ENCODE measurements at regions not wholly inside any gene's neighbourhood (a gene's known extent, or its start where the extent isn't known, plus 50 kb on each side); places are given as distances from the start of the nearest gene placed in this dataset.

GRCh38 chr2:234665304-234665703 is 168.4 kb upstream of the ARL4C start:
- H3K9me3 Mint-ChIP-seq, result peaks cover 3 to 11% (median 4%) of the 10 kb centered on the region in 3 donors
- no peaks in the 10 kb centered on the region for H3K4me1 Mint-ChIP-seq
- no peak overlapping the region for H3K4me3 Mint-ChIP-seq
- H3K27ac Mint-ChIP-seq, result no peak overlapping the region
- no peaks in the 10 kb centered on the region for H3K36me3 Mint-ChIP-seq
- peaks cover 2% of the 10 kb centered on the region for H3K27me3 Mint-ChIP-seq

- Mint-ChIP-seq H3K36me3 (no peaks in the 10 kb centered on the region), H3K27me3 (peaks cover 2% of the 10 kb centered on the region), H3K27ac (no peak overlapping the region), H3K4me3 (no peak overlapping the region), H3K9me3 (peaks cover 4 to 17% (median 7%) of the 10 kb centered on the region in 3 donors), H3K4me1 (no peaks in the 10 kb centered on the region)
Measured at GRCh38 chr2:234661849-234662248, 165.0 kb upstream of the ARL4C start.

DNA sequence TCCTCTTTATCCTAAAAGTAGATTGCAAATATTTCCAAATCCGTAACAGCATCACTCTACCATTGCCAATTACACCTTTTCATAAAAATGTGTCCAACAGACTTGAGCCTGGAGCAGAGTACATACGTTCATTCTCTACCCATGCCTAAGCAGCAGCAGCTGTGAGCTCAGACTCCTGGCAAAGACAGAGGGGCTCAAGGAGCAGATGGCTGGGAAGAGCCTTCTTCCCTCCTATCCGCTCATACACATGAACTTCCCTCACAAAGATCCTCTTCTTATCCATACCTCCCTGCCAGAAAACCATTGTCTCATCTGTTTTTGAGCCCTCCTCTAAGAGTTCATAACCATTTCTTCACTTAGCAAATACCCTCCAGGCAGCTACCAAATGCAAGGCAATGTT is 164.3 kb upstream of the ARL4C start:
- Mint-ChIP-seq H3K4me1 (no peaks in the 10 kb centered on the region), H3K36me3 (no peaks in the 10 kb centered on the region), H3K9me3 (peaks cover 4 to 17% (median 7%) of the 10 kb centered on the region in 3 donors), H3K27ac (no peak overlapping the region), H3K4me3 (no peak overlapping the region), H3K27me3 (peaks cover 2% of the 10 kb centered on the region)

DNA sequence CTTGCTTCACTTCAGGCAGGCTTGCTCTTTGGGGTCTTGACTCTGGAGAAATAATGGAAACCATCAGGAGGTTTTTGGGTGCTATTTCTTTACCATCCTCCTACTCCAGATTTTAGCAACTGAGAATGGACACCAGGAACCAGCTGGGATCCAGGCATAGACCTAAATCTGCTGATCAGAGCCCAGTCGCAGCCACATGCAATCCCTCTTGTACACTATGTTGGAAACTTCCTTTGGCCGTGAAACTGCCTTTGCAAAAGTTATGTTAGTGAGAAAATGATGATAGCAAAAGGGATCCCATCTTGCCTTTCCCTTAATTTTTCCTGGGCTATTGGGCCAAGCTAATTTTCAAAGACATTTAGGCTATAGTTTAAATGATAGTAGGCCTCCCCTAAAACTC is 158.8 kb upstream of the ARL4C start:
- Mint-ChIP-seq H3K4me1 (no peaks in the 10 kb centered on the region), H3K9me3 (peaks cover 0 to 7% (median 4%) of the 10 kb centered on the region in 3 donors)

GRCh38 chr2:234650911-234651310 is 154.0 kb upstream of the ARL4C start:
- no peaks in the 10 kb centered on the region for H3K36me3 Mint-ChIP-seq
- H3K27ac Mint-ChIP-seq, result no peak overlapping the region
- H3K4me1 Mint-ChIP-seq, result no peaks in the 10 kb centered on the region
- H3K4me3 Mint-ChIP-seq, result no peak overlapping the region
- peaks cover 17% of the 10 kb centered on the region for H3K27me3 Mint-ChIP-seq
- no peaks in the 10 kb centered on the region for H3K9me3 Mint-ChIP-seq

More for the DNA sequence above, 158.8 kb upstream of the ARL4C start:
- Mint-ChIP-seq H3K27me3 (peaks cover 12% of the 10 kb centered on the region), H3K27ac (no peak overlapping the region), H3K36me3 (no peaks in the 10 kb centered on the region), H3K4me3 (no peak overlapping the region)

- Mint-ChIP-seq H3K4me3 (no peak overlapping the region), H3K27ac (peak overlapping the region in 1 of 3 donors; percentile 39), H3K36me3 (no peaks in the 10 kb centered on the region), H3K4me1 (no peaks in the 10 kb centered on the region), H3K9me3 (no peaks in the 10 kb centered on the region), H3K27me3 (peaks cover 17% of the 10 kb centered on the region)
Measured at GRCh38 chr2:234649951-234650350, 153.1 kb upstream of the ARL4C start.

GRCh38 chr2:234643407-234643806 is 146.5 kb upstream of the ARL4C start:
- Mint-ChIP-seq H3K4me3 (no peak overlapping the region), H3K27ac (no peak overlapping the region), H3K27me3 (peaks cover 4% of the 10 kb centered on the region), H3K9me3 (peaks cover 0 to 11% (median 7%) of the 10 kb centered on the region in 3 donors), H3K36me3 (no peaks in the 10 kb centered on the region), H3K4me1 (no peaks in the 10 kb centered on the region)

DNA sequence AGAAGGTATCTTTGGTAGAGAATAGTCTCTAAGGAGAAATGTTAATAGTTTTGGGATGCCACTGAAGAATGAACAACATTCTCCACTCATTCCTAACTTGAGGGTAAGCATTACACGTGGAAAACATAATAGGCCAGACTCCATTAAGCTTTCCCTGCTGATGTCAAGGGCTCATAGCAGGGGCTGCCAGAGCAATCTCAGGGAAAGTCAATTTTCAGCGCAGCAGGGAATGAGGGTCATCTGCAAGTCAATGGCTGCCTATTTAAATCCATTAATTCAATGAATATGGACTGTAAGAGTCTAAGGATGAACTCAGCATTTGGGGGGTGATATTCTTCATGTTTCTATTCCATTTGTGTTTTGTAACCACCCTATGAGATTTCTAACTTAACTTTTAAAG is 144.2 kb upstream of the ARL4C start:
- Mint-ChIP-seq H3K27ac (no peak overlapping the region), H3K9me3 (peaks cover 0 to 13% (median 11%) of the 10 kb centered on the region in 3 donors), H3K4me1 (no peaks in the 10 kb centered on the region), H3K27me3 (peaks cover 4% of the 10 kb centered on the region), H3K36me3 (no peaks in the 10 kb centered on the region), H3K4me3 (no peak overlapping the region)

GRCh38 chr2:234640657-234641056 is 143.8 kb upstream of the ARL4C start:
- Mint-ChIP-seq H3K4me1 (no peaks in the 10 kb centered on the region), H3K36me3 (no peaks in the 10 kb centered on the region), H3K27me3 (peaks cover 4% of the 10 kb centered on the region), H3K27ac (no peak overlapping the region), H3K9me3 (peaks cover 0 to 15% (median 11%) of the 10 kb centered on the region in 3 donors), H3K4me3 (no peak overlapping the region)

DNA sequence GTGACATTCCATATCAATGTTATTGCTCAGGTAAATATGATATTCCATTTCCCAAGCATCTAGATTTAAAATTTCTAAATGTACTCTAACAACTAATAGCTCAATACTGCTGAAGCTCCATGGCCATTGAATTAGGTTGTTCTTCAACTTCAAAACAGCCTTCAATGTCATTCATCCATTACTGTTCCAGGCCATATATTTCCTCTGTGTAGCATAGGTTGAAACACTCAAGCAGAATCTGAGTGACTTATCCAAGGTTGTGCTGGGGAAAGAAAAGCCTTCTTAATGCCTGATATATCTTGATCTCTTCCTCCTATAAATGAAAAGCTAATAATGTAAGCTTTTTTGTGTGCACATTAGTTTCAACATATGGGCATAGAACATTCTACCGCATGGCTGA is 142.1 kb upstream of the ARL4C start:
- Mint-ChIP-seq H3K9me3 (peaks cover 1 to 13% (median 11%) of the 10 kb centered on the region in 3 donors), H3K36me3 (no peaks in the 10 kb centered on the region), H3K4me1 (no peaks in the 10 kb centered on the region), H3K4me3 (no peak overlapping the region), H3K27me3 (peaks cover 4% of the 10 kb centered on the region), H3K27ac (no peak overlapping the region)

- Mint-ChIP-seq H3K27me3 (no peaks in the 10 kb centered on the region), H3K27ac (no peak overlapping the region), H3K36me3 (no peaks in the 10 kb centered on the region), H3K4me1 (no peaks in the 10 kb centered on the region), H3K9me3 (peaks cover 0 to 10% (median 1%) of the 10 kb centered on the region in 3 donors), H3K4me3 (no peak overlapping the region)
Measured at GRCh38 chr2:234635284-234635683, 138.4 kb upstream of the ARL4C start.

- H3K27ac Mint-ChIP-seq, result no peak overlapping the region
- no peaks in the 10 kb centered on the region for H3K4me1 Mint-ChIP-seq
- H3K36me3 Mint-ChIP-seq, result no peaks in the 10 kb centered on the region
- H3K4me3 Mint-ChIP-seq, result no peak overlapping the region
- no peaks in the 10 kb centered on the region for H3K27me3 Mint-ChIP-seq
- H3K9me3 Mint-ChIP-seq, result peaks cover 0 to 10% (median 1%) of the 10 kb centered on the region in 3 donors
Measured at GRCh38 chr2:234633581-234634230, 136.8 kb upstream of the ARL4C start.

DNA sequence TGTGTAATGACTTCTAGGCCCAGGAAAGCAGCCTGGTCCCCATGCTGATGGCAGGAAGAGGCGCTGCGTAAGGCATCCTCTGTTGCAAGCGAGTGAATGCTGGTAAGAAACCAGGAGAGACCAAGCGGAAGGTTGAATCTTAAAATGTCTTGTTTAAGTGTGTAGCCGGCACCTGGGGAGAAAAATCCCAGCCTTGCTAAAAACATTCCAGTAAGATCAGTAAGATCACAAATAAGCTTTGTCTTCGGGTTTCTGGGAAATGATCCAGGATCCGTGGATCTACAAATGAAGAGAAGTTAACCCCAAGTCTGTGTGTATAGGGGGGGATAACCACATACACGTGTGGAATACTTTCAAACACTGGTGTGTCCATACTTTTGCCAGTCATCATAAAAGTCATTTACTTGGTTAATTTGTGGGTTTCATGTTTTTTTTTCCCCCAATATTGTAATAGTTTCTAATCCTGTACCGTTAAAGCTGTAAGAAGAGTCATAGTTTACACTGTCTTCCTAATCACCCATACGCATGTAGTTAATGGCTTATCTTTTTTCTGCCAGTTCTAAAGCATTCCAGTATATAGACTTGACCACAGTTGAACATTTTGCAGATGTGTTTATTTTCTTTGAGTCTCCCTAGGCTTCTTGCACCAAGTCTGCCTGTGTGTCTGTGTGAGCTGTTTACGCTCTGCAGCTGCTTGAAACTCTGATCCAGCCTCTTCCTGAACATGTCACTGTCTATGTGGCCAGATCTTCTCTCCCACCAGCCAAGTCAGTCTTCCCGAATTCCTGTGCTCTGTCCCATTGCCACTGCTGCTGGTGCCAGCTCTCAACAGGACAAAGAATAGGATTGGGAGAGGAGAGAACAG is 135.9 kb upstream of the ARL4C start:
- no peaks in the 10 kb centered on the region for H3K4me1 Mint-ChIP-seq
- H3K27me3 Mint-ChIP-seq, result peaks cover under 1% of the 10 kb centered on the region
- no peaks in the 10 kb centered on the region for H3K36me3 Mint-ChIP-seq
- no peak overlapping the region for H3K4me3 Mint-ChIP-seq
- H3K27ac Mint-ChIP-seq, result no peak overlapping the region
- H3K9me3 Mint-ChIP-seq, result peaks cover 0 to 8% (median 1%) of the 10 kb centered on the region in 3 donors

DNA sequence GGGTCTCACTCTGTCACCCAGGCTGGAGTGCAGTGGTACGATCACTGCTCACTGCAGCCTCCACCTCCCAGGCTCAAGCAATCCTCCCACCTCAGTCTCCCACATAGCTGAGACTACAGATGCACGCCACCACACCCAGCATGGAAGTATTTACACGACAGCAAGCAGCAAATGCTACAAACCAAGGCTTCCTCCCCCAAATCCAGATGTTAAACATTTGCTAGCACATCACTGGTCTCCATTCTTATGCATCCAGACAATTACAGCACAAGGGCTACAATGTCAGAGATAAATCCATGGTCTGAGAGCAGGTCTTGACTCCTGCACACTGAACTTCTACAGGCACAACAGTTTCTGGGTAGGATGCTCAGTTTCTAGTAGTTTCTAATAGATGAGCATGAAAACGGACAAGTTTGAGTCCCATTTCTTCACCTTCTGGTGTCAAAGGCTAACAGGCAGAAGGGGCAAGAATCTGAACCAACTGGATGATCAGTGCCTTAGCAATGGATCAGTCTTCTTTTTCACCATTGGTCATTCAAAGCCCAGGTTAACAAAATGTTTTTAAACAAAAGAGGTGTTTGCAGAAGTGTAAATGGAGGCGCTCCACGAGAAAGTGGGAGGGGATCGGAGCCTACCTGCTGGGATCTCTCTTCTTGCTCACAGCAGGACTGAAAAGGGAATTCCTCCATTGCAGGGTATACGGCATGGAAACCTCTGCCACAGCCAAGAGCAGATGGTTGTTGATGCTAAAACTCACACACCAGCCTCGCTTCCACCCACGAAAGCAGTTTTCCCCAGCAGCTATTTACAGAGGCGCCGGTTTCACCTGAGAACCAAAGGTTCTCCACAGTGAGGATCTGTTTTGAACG is 135.0 kb upstream of the ARL4C start:
- Mint-ChIP-seq H3K4me3 (no peak overlapping the region), H3K9me3 (peaks cover 0 to 6% (median 1%) of the 10 kb centered on the region in 3 donors), H3K4me1 (no peaks in the 10 kb centered on the region), H3K27ac (no peak overlapping the region), H3K36me3 (no peaks in the 10 kb centered on the region), H3K27me3 (peaks cover 5% of the 10 kb centered on the region)

DNA sequence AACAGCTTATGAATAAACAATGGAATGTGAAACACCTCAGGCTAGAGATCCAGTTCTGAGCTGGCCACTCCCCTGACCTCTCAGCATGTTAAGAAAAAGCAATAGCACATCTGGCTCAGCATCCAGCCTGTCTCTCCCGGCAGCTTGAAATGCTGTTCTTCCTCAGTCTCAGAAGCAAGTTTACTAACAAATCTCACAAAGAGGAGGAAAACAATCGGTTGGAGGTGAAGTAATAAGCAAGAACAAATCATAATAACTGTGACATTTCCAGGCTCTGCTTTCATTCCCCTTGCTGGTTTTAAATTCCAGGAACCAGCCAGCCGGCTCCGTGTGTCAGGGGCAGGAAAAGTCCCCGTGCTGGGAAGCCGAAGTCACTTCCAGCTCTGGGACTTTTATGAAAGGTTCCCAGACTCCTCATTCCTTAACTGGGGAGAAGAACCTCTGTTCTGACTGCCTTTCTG is 133.9 kb upstream of the ARL4C start:
- H3K36me3 Mint-ChIP-seq, result no peaks in the 10 kb centered on the region
- peaks cover 5% of the 10 kb centered on the region for H3K27me3 Mint-ChIP-seq
- no peak overlapping the region for H3K4me3 Mint-ChIP-seq
- no peak overlapping the region for H3K27ac Mint-ChIP-seq
- peaks cover 0 to 2% (median 1%) of the 10 kb centered on the region in 3 donors for H3K9me3 Mint-ChIP-seq
- no peaks in the 10 kb centered on the region for H3K4me1 Mint-ChIP-seq

Data from IgD-negative memory B cell (primary cell).